Stomach (tissue), 4 donors: ENCODE measurements at regions not wholly inside any gene's neighbourhood (a gene's known extent, or its start where the extent isn't known, plus 50 kb on each side); places are given as distances from the start of the nearest gene placed in this dataset.

Experiments used
- POLR2A ChIP-seq, 4 donors: fragments of 450-650 bp; IDR thresholded peaks; one replicate each; pipeline ENCODE4 v1.6.1; 2016; ENCODE audit warnings: antibody characterized with exemption in 4 of 4, control low read depth in 2 of 4, mild to moderate bottlenecking in 1 of 4, moderate library complexity in 1 of 4
- TF ChIP-seq, protein P1 (sequence below), 7 experiments: fragments of 450-650 bp in 4 of 7; fragments of 200-600 bp in 3 of 7; sonication (generic) in 3 of 7; IDR thresholded peaks; one replicate each; pipeline ENCODE4 v1.5.1; 2016 to 2019; ENCODE audit warnings: antibody characterized with exemption in 7 of 7, control low read depth in 2 of 7, mild to moderate bottlenecking in 1 of 7

DNA sequence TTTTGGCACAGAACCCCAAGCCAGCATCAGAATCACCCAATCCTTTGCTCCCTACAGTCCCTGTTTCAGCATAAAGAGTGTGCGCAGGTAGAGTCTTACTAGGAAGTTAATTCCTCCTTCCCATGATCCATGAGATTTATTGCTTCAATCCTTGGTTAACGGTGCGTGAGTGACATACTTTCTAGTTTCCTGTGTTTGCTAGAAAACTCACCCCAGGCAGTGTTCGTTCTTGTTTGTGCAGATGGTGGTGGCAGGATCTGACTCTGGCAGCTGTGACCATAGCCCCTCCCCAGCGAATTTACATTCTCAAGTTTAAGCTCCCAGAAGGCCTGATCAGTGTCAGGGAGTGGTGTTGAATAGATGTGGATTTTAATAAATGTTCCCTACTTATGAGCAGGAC is 106.7 kb upstream of the CCT8L2 start:
- TF ChIP-seq, protein P1, sequence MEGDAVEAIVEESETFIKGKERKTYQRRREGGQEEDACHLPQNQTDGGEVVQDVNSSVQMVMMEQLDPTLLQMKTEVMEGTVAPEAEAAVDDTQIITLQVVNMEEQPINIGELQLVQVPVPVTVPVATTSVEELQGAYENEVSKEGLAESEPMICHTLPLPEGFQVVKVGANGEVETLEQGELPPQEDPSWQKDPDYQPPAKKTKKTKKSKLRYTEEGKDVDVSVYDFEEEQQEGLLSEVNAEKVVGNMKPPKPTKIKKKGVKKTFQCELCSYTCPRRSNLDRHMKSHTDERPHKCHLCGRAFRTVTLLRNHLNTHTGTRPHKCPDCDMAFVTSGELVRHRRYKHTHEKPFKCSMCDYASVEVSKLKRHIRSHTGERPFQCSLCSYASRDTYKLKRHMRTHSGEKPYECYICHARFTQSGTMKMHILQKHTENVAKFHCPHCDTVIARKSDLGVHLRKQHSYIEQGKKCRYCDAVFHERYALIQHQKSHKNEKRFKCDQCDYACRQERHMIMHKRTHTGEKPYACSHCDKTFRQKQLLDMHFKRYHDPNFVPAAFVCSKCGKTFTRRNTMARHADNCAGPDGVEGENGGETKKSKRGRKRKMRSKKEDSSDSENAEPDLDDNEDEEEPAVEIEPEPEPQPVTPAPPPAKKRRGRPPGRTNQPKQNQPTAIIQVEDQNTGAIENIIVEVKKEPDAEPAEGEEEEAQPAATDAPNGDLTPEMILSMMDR (IDR thresholded peaks at IDR 0.05) = no peak
- TF ChIP-seq POLR2A (IDR thresholded peaks at IDR 0.05) = no peak
